Spleen (tissue), 11 donors: ENCODE measurements at regions not wholly inside any gene's neighbourhood (a gene's known extent, or its start where the extent isn't known, plus 50 kb on each side); places are given as distances from the start of the nearest gene placed in this dataset.
A peak's percentile ranks its signal among the peaks of the same experiment; 100 is the strongest.

Experiments
- DNase-seq: peaks from one replicate; pipeline ENCODE4 v3.0.0-alpha.2; 2020
- H3K27ac ChIP-seq, 8 donors: fragments of 200-600 bp; sonication (generic) in 7 of 8; 1 replicate in 4 of 8; 2 replicates in 4 of 8; pipeline versions ENCODE4 v1.5.0 to v1.8.0; 2016 to 2021; ENCODE audit warnings: inconsistent platforms in 4 of 8, mild to moderate bottlenecking in 4 of 8, moderate library complexity in 1 of 8
- H3K27me3 ChIP-seq, 7 donors: fragments of 200-600 bp; sonication (generic) in 6 of 7; replicated peaks in 1 of 7; 1 replicate in 4 of 7; 2 replicates in 3 of 7; pipeline versions ENCODE4 v1.5.0 to v1.8.0; 2016 to 2021; ENCODE audit warnings: inconsistent platforms in 3 of 7, mild to moderate bottlenecking in 1 of 7
- H3K36me3 ChIP-seq, 6 donors: fragments of 200-600 bp; sonication (generic) in 5 of 6; 1 replicate in 4 of 6; 2 replicates in 2 of 6; pipeline versions ENCODE4 v1.5.0 to v1.8.0; 2016 to 2021; ENCODE audit warnings: inconsistent platforms in 2 of 6
- H3K4me1 ChIP-seq, 6 donors: fragments of 200-600 bp; sonication (generic) in 5 of 6; 1 replicate in 3 of 6; 2 replicates in 3 of 6; pipeline versions ENCODE4 v1.5.0 to v1.8.0; 2016 to 2021; ENCODE audit warnings: inconsistent platforms in 3 of 6
- H3K4me3 ChIP-seq, 8 donors: fragments of 200-600 bp; sonication (generic) in 7 of 8; 1 replicate in 4 of 8; 2 replicates in 4 of 8; pipeline versions ENCODE4 v1.5.0 to v1.8.0; 2016 to 2021; ENCODE audit warnings: inconsistent platforms in 4 of 8, mild to moderate bottlenecking in 4 of 8, moderate library complexity in 2 of 8
- H3K9me3 ChIP-seq, 8 donors: fragments of 200-600 bp; sonication (generic) in 7 of 8; 1 replicate in 4 of 8; 2 replicates in 4 of 8; pipeline versions ENCODE4 v1.5.0 to v1.8.0; 2016 to 2021; ENCODE audit warnings: inconsistent platforms in 4 of 8
- POLR2A ChIP-seq, 3 donors: fragments of 450-650 bp; IDR thresholded peaks; one replicate each; pipeline ENCODE4 v1.5.1; 2017; ENCODE audit warnings: antibody characterized with exemption in 3 of 3, mild to moderate bottlenecking in 1 of 3
- POLR2AphosphoS5 ChIP-seq, 3 donors: sonication (generic); formaldehyde crosslinking; IDR thresholded peaks; one replicate each; pipeline ENCODE4 v1.5.1; 2017; ENCODE audit warnings: antibody characterized with exemption in 3 of 3
- WGBS, 5 donors: extraction: QIAGEN DNeasy Blood & Tissue Kit in 3 of 5; methylation state at CpG; one replicate each; pipeline versions ENCODE4 v1.1.5 to v1.1.7; 2013 to 2018; 5-methylcytosine and 5-hydroxymethylcytosine counted together
- intact Hi-C: fragments of 100-400 bp; cut with DNase I; formaldehyde crosslinking; loops from one replicate; pipeline ENCODE4 v1.15.0; 2023; ENCODE audit warnings: low total_unique reads
- TF ChIP-seq, protein P1 (sequence below), 11 experiments: fragments of 200-600 bp in 7 of 11; fragments of 450-650 bp in 4 of 11; sonication (generic) in 4 of 11; IDR thresholded peaks in 8 of 11; conservative IDR thresholded peaks in 3 of 11; 1 replicate in 7 of 11; 2 replicates in 4 of 11; pipeline versions ENCODE4 v1.4.0 to v1.8.0; 2016 to 2021; ENCODE audit warnings: antibody characterized with exemption in 11 of 11, inconsistent platforms in 4 of 11, mild to moderate bottlenecking in 1 of 11
- donor health status: healthy with polysubstance abuse.
- donor health status: DM: no; HTN: no; CAD: no; lungs with moderate emphysema.
- donor health status: DM: no; HTN: no; CAD: no.
- donor health status: Bipolar disorder and iron deficiency.
- donor health status: healthy.
- donor health status: DM: no; HTN: no; CAD: no.
- donor health status: DM: yes; HTN: yes; CAD: no.

DNA sequence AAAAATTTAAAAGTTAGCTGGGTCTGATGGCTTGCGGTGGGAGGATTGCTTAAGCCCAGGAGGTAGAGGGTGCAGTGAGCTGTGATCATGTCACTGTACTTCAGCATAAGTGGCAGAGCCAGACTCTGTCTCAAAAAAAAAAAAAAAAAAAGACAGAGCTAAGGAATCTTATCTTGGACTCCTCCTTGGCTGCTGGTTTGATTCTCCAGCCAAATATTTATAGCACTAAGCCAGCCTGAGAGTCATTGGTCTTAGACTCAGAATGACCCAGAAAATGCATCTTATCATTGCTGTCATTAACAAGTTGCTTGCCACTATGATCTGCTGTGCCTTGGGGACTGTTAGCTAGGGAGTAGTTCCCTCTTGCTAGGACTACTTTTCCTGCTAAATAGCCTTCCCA lies 164.7 kb downstream of the GNAT3 start:
- H3K9me3 ChIP-seq: no peaks in the 10 kb centered on the region
- DNase-seq: no peak
- intact Hi-C loops: no loop called here
- TF ChIP-seq POLR2AphosphoS5 (IDR thresholded peaks at IDR 0.05): no peak
- TF ChIP-seq, protein P1, sequence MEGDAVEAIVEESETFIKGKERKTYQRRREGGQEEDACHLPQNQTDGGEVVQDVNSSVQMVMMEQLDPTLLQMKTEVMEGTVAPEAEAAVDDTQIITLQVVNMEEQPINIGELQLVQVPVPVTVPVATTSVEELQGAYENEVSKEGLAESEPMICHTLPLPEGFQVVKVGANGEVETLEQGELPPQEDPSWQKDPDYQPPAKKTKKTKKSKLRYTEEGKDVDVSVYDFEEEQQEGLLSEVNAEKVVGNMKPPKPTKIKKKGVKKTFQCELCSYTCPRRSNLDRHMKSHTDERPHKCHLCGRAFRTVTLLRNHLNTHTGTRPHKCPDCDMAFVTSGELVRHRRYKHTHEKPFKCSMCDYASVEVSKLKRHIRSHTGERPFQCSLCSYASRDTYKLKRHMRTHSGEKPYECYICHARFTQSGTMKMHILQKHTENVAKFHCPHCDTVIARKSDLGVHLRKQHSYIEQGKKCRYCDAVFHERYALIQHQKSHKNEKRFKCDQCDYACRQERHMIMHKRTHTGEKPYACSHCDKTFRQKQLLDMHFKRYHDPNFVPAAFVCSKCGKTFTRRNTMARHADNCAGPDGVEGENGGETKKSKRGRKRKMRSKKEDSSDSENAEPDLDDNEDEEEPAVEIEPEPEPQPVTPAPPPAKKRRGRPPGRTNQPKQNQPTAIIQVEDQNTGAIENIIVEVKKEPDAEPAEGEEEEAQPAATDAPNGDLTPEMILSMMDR (IDR thresholded peaks at IDR 0.05 in 8 of 11, conservative IDR thresholded peaks at IDR 0.05 in 3 of 11): no peak
- no peak for TF ChIP-seq POLR2A (IDR thresholded peaks at IDR 0.05)
- WGBS, 5 donors: 75 to 100% (median 84%) methylated on average over 1 of the region's 1 CpG
- no peaks in the 10 kb centered on the region for H3K36me3 ChIP-seq
- H3K27ac ChIP-seq: no peak overlapping the region
- no peaks in the 10 kb centered on the region for H3K4me1 ChIP-seq
- H3K27me3 ChIP-seq: no peaks in the 10 kb centered on the region
- H3K4me3 ChIP-seq: no peak overlapping the region

DNA sequence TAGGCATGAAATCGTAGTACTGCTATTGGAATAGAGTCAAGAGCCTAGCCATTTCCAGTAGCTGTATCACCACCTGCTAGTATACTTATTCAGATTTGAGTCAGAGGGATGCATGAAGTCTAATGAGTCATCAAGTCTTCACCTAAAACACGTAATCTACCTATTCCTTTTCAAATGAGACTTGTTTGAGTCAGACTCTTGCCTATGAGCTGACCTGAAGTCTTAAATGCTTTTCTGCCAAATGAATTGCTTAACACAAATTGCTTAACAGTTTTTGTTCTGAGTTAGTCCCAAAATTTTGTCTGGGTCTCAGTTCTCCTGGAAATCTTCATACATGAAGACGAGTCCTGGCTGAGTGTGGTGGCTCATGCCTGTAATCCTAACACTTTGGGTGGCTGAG lies 165.2 kb downstream of the GNAT3 start:
- TF ChIP-seq POLR2AphosphoS5 (IDR thresholded peaks at IDR 0.05) (no peak), POLR2A (IDR thresholded peaks at IDR 0.05) (no peak)
- TF ChIP-seq, protein P1 (IDR thresholded peaks at IDR 0.05 in 8 of 11, conservative IDR thresholded peaks at IDR 0.05 in 3 of 11): no peak
- no peaks in the 10 kb centered on the region for H3K9me3 ChIP-seq
- intact Hi-C loops: no loop called here
- WGBS, 5 donors: 60 to 80% (median 75%) methylated on average over 3 of the region's 3 CpGs
- H3K4me3 ChIP-seq: no peak overlapping the region
- DNase-seq: no peak
- H3K4me1 ChIP-seq: no peaks in the 10 kb centered on the region
- no peaks in the 10 kb centered on the region for H3K27me3 ChIP-seq
- no peak overlapping the region for H3K27ac ChIP-seq
- no peaks in the 10 kb centered on the region for H3K36me3 ChIP-seq

DNA sequence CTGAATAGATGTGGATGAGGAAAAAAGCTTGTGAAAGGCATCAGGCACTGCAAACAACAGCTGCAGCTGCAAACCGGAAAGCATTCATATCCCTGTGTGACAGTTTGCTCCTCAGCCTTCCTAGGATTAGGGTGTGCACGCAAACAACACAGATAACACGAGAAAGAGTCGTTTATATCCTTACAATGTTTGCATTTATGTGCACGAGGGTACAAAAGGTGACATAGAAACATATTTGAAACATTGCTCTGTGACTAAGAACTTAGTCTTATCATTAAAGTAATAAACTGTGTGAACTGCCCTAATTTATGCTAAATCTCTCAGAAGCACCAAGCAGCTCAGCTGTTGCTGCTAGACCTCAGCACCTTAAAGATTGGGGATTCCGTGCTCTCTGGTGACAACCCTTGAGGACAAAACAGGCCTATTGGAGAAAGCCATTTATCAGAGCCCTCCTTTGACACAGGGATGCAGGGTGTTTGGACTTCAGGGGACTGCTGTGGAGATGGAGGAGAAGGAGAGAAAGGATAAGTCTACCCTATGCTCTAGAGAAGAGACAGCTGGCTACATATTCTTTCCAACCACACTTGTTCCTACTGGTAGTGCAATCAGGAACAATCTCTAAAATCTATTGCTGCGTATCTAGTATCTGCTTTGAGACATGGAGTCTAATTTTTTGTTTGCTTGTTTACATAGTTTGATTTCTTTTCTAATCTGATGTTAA lies 176.2 kb downstream of the GNAT3 start:
- Histone ChIP-seq H3K27me3 (no peaks in the 10 kb centered on the region), H3K4me3 (no peak overlapping the region), H3K27ac (peak overlapping the region in 2 of 8 donors; percentile 3 to 35), H3K36me3 (no peaks in the 10 kb centered on the region), H3K9me3 (peaks cover 0 to 4% (median 0%) of the 10 kb centered on the region in 8 donors), H3K4me1 (peaks cover 0 to 6% (median 0%) of the 10 kb centered on the region in 6 donors)
- no peak for DNase-seq
- intact Hi-C loops: no loop called here
- TF ChIP-seq POLR2AphosphoS5 (IDR thresholded peaks at IDR 0.05) (no peak), POLR2A (IDR thresholded peaks at IDR 0.05) (no peak)
- TF ChIP-seq, protein P1 (IDR thresholded peaks at IDR 0.05 in 8 of 11, conservative IDR thresholded peaks at IDR 0.05 in 3 of 11): no peak
- 23 to 48% (median 40%) methylated on average over 7 of the region's 7 CpGs for WGBS, 5 donors

DNA sequence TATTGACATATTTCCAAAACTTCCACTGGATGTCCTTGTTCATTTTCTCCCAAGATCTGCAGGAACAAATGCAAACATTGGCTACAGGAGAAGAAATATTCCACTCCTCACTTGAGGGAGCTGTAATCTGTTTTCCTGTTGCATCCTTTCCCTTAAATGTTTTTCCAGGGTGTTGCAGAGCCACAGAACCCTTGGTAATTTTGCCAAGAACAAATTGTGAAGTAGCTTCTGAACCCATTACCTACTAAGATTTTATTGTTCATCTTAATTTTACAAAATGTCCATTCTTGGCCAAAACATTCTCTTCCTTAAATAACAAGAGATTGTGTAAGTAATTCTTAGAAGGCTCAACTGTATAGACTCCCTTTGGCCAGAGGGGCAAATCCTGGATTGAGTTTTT lies 177.0 kb downstream of the GNAT3 start:
- H3K27me3 ChIP-seq: no peaks in the 10 kb centered on the region
- intact Hi-C loops: no loop called here
- TF ChIP-seq POLR2AphosphoS5 (IDR thresholded peaks at IDR 0.05) (no peak), POLR2A (IDR thresholded peaks at IDR 0.05) (no peak)
- TF ChIP-seq, protein P1 (IDR thresholded peaks at IDR 0.05 in 8 of 11, conservative IDR thresholded peaks at IDR 0.05 in 3 of 11): no peak
- H3K4me1 ChIP-seq: peaks cover 0 to 6% (median 0%) of the 10 kb centered on the region in 6 donors
- no peak overlapping the region for H3K27ac ChIP-seq
- H3K36me3 ChIP-seq: no peaks in the 10 kb centered on the region
- no peak for DNase-seq
- no peak overlapping the region for H3K4me3 ChIP-seq
- peaks cover 0 to 4% (median 0%) of the 10 kb centered on the region in 8 donors for H3K9me3 ChIP-seq
